Neuron (in vitro differentiated cells): ENCODE measurements at regions not wholly inside any gene's neighbourhood (a gene's known extent, or its start where the extent isn't known, plus 50 kb on each side); places are given as distances from the start of the nearest gene placed in this dataset.

Experiments
- H2AFZ ChIP-seq: one replicate; pipeline ENCODE4 v1.6.1; 2013; ENCODE audit warnings: low read depth, mild to moderate bottlenecking, inconsistent platforms, low read length, moderate library complexity
- H3K27me3 ChIP-seq: one replicate; pipeline ENCODE4 v1.6.1; 2013; ENCODE audit warnings: low read length; ENCODE audit not compliant: insufficient read depth
- H3K36me3 ChIP-seq: one replicate; pipeline ENCODE4 v1.6.1; 2013; ENCODE audit warnings: low read length; ENCODE audit not compliant: insufficient read depth
- H3K4me1 ChIP-seq: one replicate; pipeline ENCODE4 v1.6.1; 2013; ENCODE audit warnings: low read length; ENCODE audit not compliant: insufficient read depth
- H3K4me3 ChIP-seq: 2 replicates; pipeline ENCODE4 v1.5.1; 2013; ENCODE audit warnings: mild to moderate bottlenecking, low read length, moderate library complexity
- H3K9me3 ChIP-seq: one replicate; pipeline ENCODE4 v1.6.1; 2013; ENCODE audit warnings: low read length

GRCh38 chr14:82073547-82073946, 539.9 kb upstream of the SEL1L start:
- Histone ChIP-seq H2AFZ (no peak overlapping the region), H3K4me3 (no peak overlapping the region), H3K27me3 (no peaks in the 10 kb centered on the region), H3K9me3 (no peaks in the 10 kb centered on the region), H3K4me1 (no peaks in the 10 kb centered on the region), H3K36me3 (no peaks in the 10 kb centered on the region)

- no peaks in the 10 kb centered on the region for H3K9me3 ChIP-seq
- no peak overlapping the region for H3K4me3 ChIP-seq
- no peaks in the 10 kb centered on the region for H3K36me3 ChIP-seq
- no peak overlapping the region for H2AFZ ChIP-seq
- no peaks in the 10 kb centered on the region for H3K27me3 ChIP-seq
- no peaks in the 10 kb centered on the region for H3K4me1 ChIP-seq
Observed at GRCh38 chr14:82075566-82075965, 541.9 kb upstream of the SEL1L start.

- Histone ChIP-seq H2AFZ (no peak overlapping the region), H3K9me3 (no peaks in the 10 kb centered on the region), H3K4me1 (no peaks in the 10 kb centered on the region), H3K4me3 (no peak overlapping the region), H3K27me3 (no peaks in the 10 kb centered on the region), H3K36me3 (no peaks in the 10 kb centered on the region)
Observed at GRCh38 chr14:82079553-82079952, 545.9 kb upstream of the SEL1L start.

- Histone ChIP-seq H3K27me3 (no peaks in the 10 kb centered on the region), H3K36me3 (no peaks in the 10 kb centered on the region), H3K4me3 (no peak overlapping the region), H3K4me1 (no peaks in the 10 kb centered on the region), H2AFZ (no peak overlapping the region), H3K9me3 (no peaks in the 10 kb centered on the region)
Observed at GRCh38 chr14:82080370-82080769, 546.7 kb upstream of the SEL1L start.

GRCh38 chr14:82084813-82085212, 551.2 kb upstream of the SEL1L start:
- Histone ChIP-seq H3K9me3 (no peaks in the 10 kb centered on the region), H3K4me1 (no peaks in the 10 kb centered on the region), H3K27me3 (no peaks in the 10 kb centered on the region), H2AFZ (no peak overlapping the region), H3K36me3 (no peaks in the 10 kb centered on the region), H3K4me3 (no peak overlapping the region)

- H3K36me3 ChIP-seq, result no peaks in the 10 kb centered on the region
- H3K27me3 ChIP-seq, result no peaks in the 10 kb centered on the region
- H2AFZ ChIP-seq, result no peak overlapping the region
- H3K4me1 ChIP-seq, result no peaks in the 10 kb centered on the region
- no peak overlapping the region for H3K4me3 ChIP-seq
- H3K9me3 ChIP-seq, result no peaks in the 10 kb centered on the region
Observed at GRCh38 chr14:82091097-82091496, 557.4 kb upstream of the SEL1L start.

GRCh38 chr14:82094829-82095345, 561.2 kb upstream of the SEL1L start:
- Histone ChIP-seq H3K4me3 (no peak overlapping the region), H3K27me3 (no peaks in the 10 kb centered on the region), H2AFZ (no peak overlapping the region), H3K36me3 (no peaks in the 10 kb centered on the region), H3K9me3 (no peaks in the 10 kb centered on the region), H3K4me1 (no peaks in the 10 kb centered on the region)

GRCh38 chr14:82104013-82104412, 570.4 kb upstream of the SEL1L start:
- no peaks in the 10 kb centered on the region for H3K4me1 ChIP-seq
- H3K9me3 ChIP-seq, result no peaks in the 10 kb centered on the region
- H3K27me3 ChIP-seq, result no peaks in the 10 kb centered on the region
- no peaks in the 10 kb centered on the region for H3K36me3 ChIP-seq
- no peak overlapping the region for H2AFZ ChIP-seq
- no peak overlapping the region for H3K4me3 ChIP-seq

- Histone ChIP-seq H3K4me1 (no peaks in the 10 kb centered on the region), H3K27me3 (no peaks in the 10 kb centered on the region), H3K4me3 (no peak overlapping the region), H3K36me3 (no peaks in the 10 kb centered on the region), H2AFZ (no peak overlapping the region), H3K9me3 (no peaks in the 10 kb centered on the region)
Observed at GRCh38 chr14:82112210-82112839, 578.7 kb upstream of the SEL1L start.

- Histone ChIP-seq H3K9me3 (no peaks in the 10 kb centered on the region), H3K4me3 (no peak overlapping the region), H2AFZ (no peak overlapping the region), H3K27me3 (no peaks in the 10 kb centered on the region), H3K36me3 (no peaks in the 10 kb centered on the region), H3K4me1 (no peaks in the 10 kb centered on the region)
Observed at GRCh38 chr14:82113007-82113406, 579.4 kb upstream of the SEL1L start.

- H3K4me3 ChIP-seq, result no peak overlapping the region
- H3K27me3 ChIP-seq, result no peaks in the 10 kb centered on the region
- H2AFZ ChIP-seq, result no peak overlapping the region
- no peaks in the 10 kb centered on the region for H3K4me1 ChIP-seq
- no peaks in the 10 kb centered on the region for H3K9me3 ChIP-seq
- H3K36me3 ChIP-seq, result no peaks in the 10 kb centered on the region
Observed at GRCh38 chr14:82113710-82114109, 580.1 kb upstream of the SEL1L start.

- no peaks in the 10 kb centered on the region for H3K9me3 ChIP-seq
- H3K27me3 ChIP-seq, result no peaks in the 10 kb centered on the region
- H3K36me3 ChIP-seq, result no peaks in the 10 kb centered on the region
- H3K4me1 ChIP-seq, result no peaks in the 10 kb centered on the region
- H3K4me3 ChIP-seq, result no peak overlapping the region
- H2AFZ ChIP-seq, result no peak overlapping the region
Observed at GRCh38 chr14:82116721-82117120, 583.1 kb upstream of the SEL1L start.

- H3K27me3 ChIP-seq, result no peaks in the 10 kb centered on the region
- no peaks in the 10 kb centered on the region for H3K9me3 ChIP-seq
Observed at GRCh38 chr14:82122655-82123054, 589.0 kb upstream of the SEL1L start.

GRCh38 chr14:82124511-82124910, 590.9 kb upstream of the SEL1L start:
- no peaks in the 10 kb centered on the region for H3K4me1 ChIP-seq
- no peaks in the 10 kb centered on the region for H3K36me3 ChIP-seq
- H3K4me3 ChIP-seq, result no peak overlapping the region
- H3K27me3 ChIP-seq, result no peaks in the 10 kb centered on the region
- H3K9me3 ChIP-seq, result no peaks in the 10 kb centered on the region
- no peak overlapping the region for H2AFZ ChIP-seq

More at GRCh38 chr14:82122655-82123054, 589.0 kb upstream of the SEL1L start:
- no peaks in the 10 kb centered on the region for H3K36me3 ChIP-seq
- no peak overlapping the region for H2AFZ ChIP-seq
- H3K4me3 ChIP-seq, result no peak overlapping the region
- no peaks in the 10 kb centered on the region for H3K4me1 ChIP-seq
